GM23338 (cell line): ENCODE measurements at regions not wholly inside any gene's neighbourhood (a gene's known extent, or its start where the extent isn't known, plus 50 kb on each side); places are given as distances from the start of the nearest gene placed in this dataset.

ENCODE experiments used
- ATAC-seq: fragments of 200-7000 bp; cut with Tn5 transposase; 3 replicates; pipeline ENCODE4 v1.9.1; 2020
- DNase-seq: peaks from one replicate; pipeline ENCODE4 v3.0.0-alpha.2; 2015; ENCODE audit warnings: low spot score
- H2AFZ ChIP-seq: fragments of 200-600 bp; sonication (generic); 2 replicates; pipeline ENCODE4 v1.8.0; 2016; ENCODE audit warnings: antibody characterized with exemption, mild to moderate bottlenecking, moderate library complexity
- H3F3A ChIP-seq: fragments of 200-600 bp; sonication (generic); replicated peaks from 2 replicates; pipeline ENCODE4 v1.8.0; 2017; ENCODE audit warnings: antibody characterized with exemption, mixed run types, low read depth
- H3K27ac ChIP-seq: fragments of 200-600 bp; sonication (generic); 2 replicates; pipeline ENCODE4 v1.6.1; 2016; ENCODE audit warnings: low read depth
- H3K27me3 ChIP-seq: fragments of 200-600 bp; sonication (generic); 2 replicates; pipeline ENCODE4 v1.8.0; 2016; ENCODE audit warnings: mild to moderate bottlenecking, mixed run types, moderate library complexity; ENCODE audit not compliant: insufficient read depth
- H3K36me3 ChIP-seq: fragments of 200-600 bp; sonication (generic); 2 replicates; pipeline ENCODE4 v1.8.0; 2016; ENCODE audit warnings: mild to moderate bottlenecking; ENCODE audit not compliant: insufficient read depth
- H3K4me1 ChIP-seq: fragments of 200-600 bp; sonication (generic); 2 replicates; pipeline ENCODE4 v1.8.0; 2016; ENCODE audit warnings: mild to moderate bottlenecking, moderate library complexity; ENCODE audit not compliant: insufficient read depth
- H3K4me2 ChIP-seq: fragments of 200-600 bp; sonication (generic); 2 replicates; pipeline ENCODE4 v1.7.1; 2017; ENCODE audit warnings: mixed run types
- H3K4me3 ChIP-seq: fragments of 200-600 bp; sonication (generic); 2 replicates; pipeline ENCODE4 v1.6.1; 2016; ENCODE audit warnings: mixed run types
- H3K79me2 ChIP-seq: fragments of 200-600 bp; sonication (generic); replicated peaks from 2 replicates; pipeline ENCODE4 v1.8.0; 2017; ENCODE audit warnings: mild to moderate bottlenecking; ENCODE audit not compliant: insufficient read depth
- H3K9me2 ChIP-seq: fragments of 200-600 bp; sonication (generic); 2 replicates; pipeline ENCODE4 v1.8.0; 2017; ENCODE audit not compliant: insufficient read depth
- H4K20me1 ChIP-seq: fragments of 200-600 bp; sonication (generic); replicated peaks from 2 replicates; pipeline ENCODE4 v1.8.0; 2017; ENCODE audit warnings: mild to moderate bottlenecking; ENCODE audit not compliant: insufficient read depth
- H3K27ac Mint-ChIP-seq: 2 replicates; pipeline ENCODE4 v1.8.0; 2020; ENCODE audit warnings: inconsistent platforms, mild to moderate bottlenecking, moderate library complexity, mixed read lengths
- H3K27me3 Mint-ChIP-seq: 3 replicates; pipeline ENCODE4 v1.8.0; 2022; ENCODE audit warnings: low read depth, mild to moderate bottlenecking, moderate library complexity, mixed read lengths, inconsistent platforms; ENCODE audit not compliant: insufficient read depth, poor library complexity
- H3K36me3 Mint-ChIP-seq: 3 replicates; pipeline ENCODE4 v1.8.0; 2021; ENCODE audit warnings: low read depth, mild to moderate bottlenecking, inconsistent platforms, moderate library complexity, mixed read lengths
- H3K4me1 Mint-ChIP-seq: 3 replicates; pipeline ENCODE4 v1.8.0; 2020; ENCODE audit warnings: mild to moderate bottlenecking, inconsistent platforms, mixed read lengths
- H3K4me3 Mint-ChIP-seq: 3 replicates; pipeline ENCODE4 v1.8.0; 2021; ENCODE audit warnings: moderate library complexity, mild to moderate bottlenecking, inconsistent platforms, mixed read lengths
- H3K9me3 Mint-ChIP-seq: 3 replicates; pipeline ENCODE4 v1.8.0; 2020; ENCODE audit warnings: moderate library complexity, mild to moderate bottlenecking, inconsistent platforms, mixed read lengths
- CREB1 ChIP-seq: fragments of 250-450 bp; sonication (Bioruptor Pico); IDR thresholded peaks from 2 replicates; pipeline ENCODE4 v1.5.0; 2020; ENCODE audit warnings: low read depth, mild to moderate bottlenecking, moderate library complexity
- CTCF ChIP-seq, 2 experiments: fragments of 200-600 bp in 1 of 2; sonication (generic) in 1 of 2; conservative IDR thresholded peaks; 2 replicates each; pipeline versions ENCODE4 v1.5.1 to v1.6.1; 2016 to 2017; ENCODE audit warnings: antibody characterized with exemption in 2 of 2, low read depth in 2 of 2, mild to moderate bottlenecking in 2 of 2, moderate library complexity in 1 of 2
- EZH2 ChIP-seq: fragments of 200-600 bp; sonication (generic); IDR thresholded peaks from one replicate; pipeline ENCODE4 v1.8.0; 2017; ENCODE audit warnings: antibody characterized with exemption, mild to moderate bottlenecking, low read depth; ENCODE audit not compliant: unreplicated experiment
- EZH2phosphoT487 ChIP-seq: fragments of 200-600 bp; sonication (generic); IDR thresholded peaks from one replicate; pipeline ENCODE4 v1.8.1; 2018; ENCODE audit warnings: antibody characterized with exemption; ENCODE audit not compliant: unreplicated experiment
- JUNB ChIP-seq: IDR thresholded peaks from one replicate; pipeline ENCODE4 v1.6.1; 2016; ENCODE audit warnings: antibody characterized with exemption; ENCODE audit not compliant: unreplicated experiment
- POLR2AphosphoS5 ChIP-seq: IDR thresholded peaks from 2 replicates; pipeline ENCODE4 v1.6.1; 2016; ENCODE audit warnings: antibody characterized with exemption, low read depth
- STAT1 ChIP-seq: IDR thresholded peaks from one replicate; pipeline ENCODE4 v1.6.1; 2016; ENCODE audit warnings: antibody characterized with exemption; ENCODE audit not compliant: unreplicated experiment
- ZNF114 ChIP-seq: fragments of 250-450 bp; sonication (Bioruptor Pico); IDR thresholded peaks from 2 replicates; pipeline ENCODE4 v1.5.0; 2020; ENCODE audit warnings: mild to moderate bottlenecking, moderate library complexity
- ZNF331 ChIP-seq: fragments of 250-450 bp; sonication (Bioruptor Pico); IDR thresholded peaks from 2 replicates; pipeline ENCODE4 v1.5.0; 2020; ENCODE audit warnings: low read depth, mild to moderate bottlenecking, moderate library complexity
- ZNF462 ChIP-seq: fragments of 250-450 bp; sonication (Bioruptor Pico); IDR thresholded peaks from 2 replicates; pipeline ENCODE4 v1.5.0; 2020; ENCODE audit warnings: mild to moderate bottlenecking, moderate library complexity
- TF ChIP-seq, protein P1 (sequence below): IDR thresholded peaks from 2 replicates; pipeline ENCODE4 v1.6.1; 2016; ENCODE audit warnings: antibody characterized with exemption

DNA sequence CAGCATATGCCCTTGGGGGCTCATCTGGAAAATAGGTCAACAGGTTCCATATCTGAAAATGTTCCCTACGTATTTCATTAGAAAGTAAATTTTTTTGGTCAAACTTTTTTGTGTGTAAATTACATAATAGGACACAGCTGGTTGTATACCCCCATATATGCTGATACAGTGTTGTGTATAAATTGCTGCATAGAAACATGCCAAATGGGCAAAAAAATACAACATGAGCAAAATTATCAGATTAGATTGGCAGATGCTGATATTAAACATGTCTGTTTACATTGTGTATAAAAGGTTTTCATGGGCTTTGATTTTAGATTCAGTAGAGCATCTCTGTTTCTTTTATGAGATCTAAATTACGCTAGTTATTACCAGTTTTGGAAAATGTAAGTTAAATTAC lies 2223.0 kb downstream of the MAT2B start:
- DNase-seq (no peak), ATAC-seq (no peak)
- H3K36me3 Mint-ChIP-seq, result no peaks in the 10 kb centered on the region
- H4K20me1 ChIP-seq, result no peaks in the 10 kb centered on the region
- no peak overlapping the region for H3K27ac Mint-ChIP-seq
- H3K27me3 Mint-ChIP-seq, result no peaks in the 10 kb centered on the region
- H3K4me1 Mint-ChIP-seq, result no peaks in the 10 kb centered on the region
- no peak overlapping the region for H3K4me3 Mint-ChIP-seq
- H3K79me2 ChIP-seq, result no peaks in the 10 kb centered on the region
- no peak overlapping the region for H3K4me3 ChIP-seq
- TF ChIP-seq ZNF462 (CRISPR knock-in tag), result no peak
- TF ChIP-seq EZH2, result no peak
- TF ChIP-seq POLR2AphosphoS5, result no peak
- TF ChIP-seq JUNB, result no peak
- TF ChIP-seq CREB1 (CRISPR knock-in tag), result no peak
- H3K9me3 Mint-ChIP-seq, result 0 out of 3 replicates have a peak, but pooled peaks cover 2% of the 10 kb centered on the region
- H3K27ac ChIP-seq, result no peak overlapping the region
- H3K4me1 ChIP-seq, result no peaks in the 10 kb centered on the region
- H2AFZ ChIP-seq, result no peak overlapping the region
- no peak overlapping the region for H3K4me2 ChIP-seq
- H3K36me3 ChIP-seq, result no peaks in the 10 kb centered on the region
- no peaks in the 10 kb centered on the region for H3F3A ChIP-seq
- H3K9me2 ChIP-seq, result no peaks in the 10 kb centered on the region
- H3K27me3 ChIP-seq, result no peaks in the 10 kb centered on the region

GRCh38 chr5:165735388-165735787 lies 2230.0 kb downstream of the MAT2B start:
- no peak overlapping the region for H3K27ac Mint-ChIP-seq
- H3K27me3 ChIP-seq, result no peaks in the 10 kb centered on the region
- no peaks in the 10 kb centered on the region for H3F3A ChIP-seq
- H3K36me3 ChIP-seq, result no peaks in the 10 kb centered on the region
- H4K20me1 ChIP-seq, result no peaks in the 10 kb centered on the region
- H2AFZ ChIP-seq, result no peak overlapping the region
- no peaks in the 10 kb centered on the region for H3K4me1 Mint-ChIP-seq
- ATAC-seq, result no peak
- H3K27ac ChIP-seq, result no peak overlapping the region
- no peak overlapping the region for H3K4me3 ChIP-seq
- no peaks in the 10 kb centered on the region for H3K4me1 ChIP-seq
- H3K79me2 ChIP-seq, result no peaks in the 10 kb centered on the region
- DNase-seq, result no peak
- no peaks in the 10 kb centered on the region for H3K9me2 ChIP-seq
- H3K4me3 Mint-ChIP-seq, result no peak overlapping the region
- H3K9me3 Mint-ChIP-seq, result 0 out of 3 replicates have a peak, but pooled peaks cover 2% of the 10 kb centered on the region
- no peak overlapping the region for H3K4me2 ChIP-seq
- H3K36me3 Mint-ChIP-seq, result no peaks in the 10 kb centered on the region
- H3K27me3 Mint-ChIP-seq, result no peaks in the 10 kb centered on the region
- TF ChIP-seq, protein P1, sequence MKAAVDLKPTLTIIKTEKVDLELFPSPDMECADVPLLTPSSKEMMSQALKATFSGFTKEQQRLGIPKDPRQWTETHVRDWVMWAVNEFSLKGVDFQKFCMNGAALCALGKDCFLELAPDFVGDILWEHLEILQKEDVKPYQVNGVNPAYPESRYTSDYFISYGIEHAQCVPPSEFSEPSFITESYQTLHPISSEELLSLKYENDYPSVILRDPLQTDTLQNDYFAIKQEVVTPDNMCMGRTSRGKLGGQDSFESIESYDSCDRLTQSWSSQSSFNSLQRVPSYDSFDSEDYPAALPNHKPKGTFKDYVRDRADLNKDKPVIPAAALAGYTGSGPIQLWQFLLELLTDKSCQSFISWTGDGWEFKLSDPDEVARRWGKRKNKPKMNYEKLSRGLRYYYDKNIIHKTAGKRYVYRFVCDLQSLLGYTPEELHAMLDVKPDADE, result no peak
- TF ChIP-seq EZH2 (no peak), ZNF114 (no peak), ZNF331 (CRISPR knock-in tag) (no peak), EZH2phosphoT487 (no peak), CTCF (conservative IDR thresholded peaks at IDR 0.05; ENCODE audit: low read depth in 2 of 2) (no peak), STAT1 (no peak)
